ENCODE measurements at regions not wholly inside any gene's neighbourhood (a gene's known extent, or its start where the extent isn't known, plus 50 kb on each side); places are given as distances from the start of the nearest gene placed in this dataset.

- DNase-seq (ENCODE audit: low read depth, low spot score): no peak
- peaks cover under 1% of the 10 kb centered on the region for H3K9me3 Mint-ChIP-seq
- TF ChIP-seq CTCF (conservative IDR thresholded peaks at IDR 0.05): no peak
- H3K27ac Mint-ChIP-seq (ENCODE audit: unreplicated experiment): no peak overlapping the region
- H3K4me3 Mint-ChIP-seq: no peak overlapping the region
- H3K36me3 Mint-ChIP-seq (ENCODE audit: low read depth): no peaks in the 10 kb centered on the region
- H3K27me3 Mint-ChIP-seq (ENCODE audit: low read depth): no peaks in the 10 kb centered on the region
- no peaks in the 10 kb centered on the region for H3K4me1 Mint-ChIP-seq
Measured at GRCh38 chr5:158212917-158213316, 354.0 kb upstream of the CLINT1 start.

DNA sequence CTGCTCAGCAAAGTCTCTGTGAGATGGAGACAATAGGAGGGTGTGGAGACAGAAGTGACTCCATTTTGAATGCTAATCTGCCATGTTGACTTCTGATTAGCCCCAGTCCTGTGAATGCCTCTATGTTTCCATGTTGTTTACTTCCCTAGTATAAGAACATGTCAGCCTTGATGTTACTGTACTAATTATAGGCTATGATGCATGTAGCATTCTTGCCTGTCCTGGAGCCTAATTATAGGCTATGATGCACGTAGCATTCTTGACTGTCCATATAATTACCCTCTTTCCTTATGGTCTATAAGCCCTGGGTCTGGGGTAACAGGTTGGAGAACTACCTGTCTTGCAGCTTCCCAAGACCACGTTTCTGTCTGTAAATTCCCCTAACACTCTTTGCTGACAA lies 353.3 kb upstream of the CLINT1 start:
- H3K27me3 Mint-ChIP-seq (ENCODE audit: low read depth): no peaks in the 10 kb centered on the region
- H3K36me3 Mint-ChIP-seq (ENCODE audit: low read depth): no peaks in the 10 kb centered on the region
- H3K4me3 Mint-ChIP-seq: no peak overlapping the region
- no peak for DNase-seq (ENCODE audit: low read depth, low spot score)
- H3K4me1 Mint-ChIP-seq: no peaks in the 10 kb centered on the region
- H3K27ac Mint-ChIP-seq (ENCODE audit: unreplicated experiment): no peak overlapping the region
- TF ChIP-seq CTCF (conservative IDR thresholded peaks at IDR 0.05): no peak
- no peaks in the 10 kb centered on the region for H3K9me3 Mint-ChIP-seq

DNA sequence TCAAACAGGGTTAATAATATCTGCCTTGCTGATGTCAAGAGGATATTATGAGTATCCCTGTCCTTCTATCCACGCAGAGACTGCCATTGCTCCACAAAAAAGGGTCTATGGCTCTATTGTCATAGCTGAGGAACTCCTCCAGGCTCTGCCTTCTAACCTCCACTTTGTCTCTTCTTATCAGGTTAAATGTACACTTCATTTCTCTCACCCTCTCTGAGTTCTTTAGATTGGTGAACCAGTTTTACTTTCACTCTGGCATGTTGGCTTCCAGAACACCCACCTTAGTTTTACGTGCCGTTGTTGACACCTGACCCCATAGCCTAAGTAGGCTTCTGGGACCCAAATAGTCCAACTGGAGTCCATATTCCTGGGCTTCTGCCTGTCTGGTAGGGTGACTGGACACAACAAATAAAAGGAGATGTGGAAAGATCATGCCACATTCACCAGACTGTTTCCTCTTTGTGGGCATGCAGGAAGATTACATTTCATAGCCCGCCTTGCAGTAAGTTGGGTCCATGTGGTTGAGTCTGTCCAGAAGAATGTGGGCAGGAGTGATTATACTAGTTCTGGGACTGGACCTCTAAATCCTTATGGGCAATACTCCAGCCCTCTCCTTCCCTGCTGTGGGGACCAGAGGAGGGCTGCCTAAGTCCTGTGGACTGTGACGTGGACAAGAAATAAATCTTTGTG lies 350.4 kb upstream of the CLINT1 start:
- Mint-ChIP-seq H3K4me1 (no peaks in the 10 kb centered on the region), H3K4me3 (no peak overlapping the region), H3K27me3 (ENCODE audit: low read depth) (no peaks in the 10 kb centered on the region), H3K27ac (ENCODE audit: unreplicated experiment) (no peak overlapping the region), H3K9me3 (no peaks in the 10 kb centered on the region), H3K36me3 (ENCODE audit: low read depth) (no peaks in the 10 kb centered on the region)
- TF ChIP-seq CTCF (conservative IDR thresholded peaks at IDR 0.05): no peak
- DNase-seq (ENCODE audit: low read depth, low spot score): no peak

- TF ChIP-seq CTCF (conservative IDR thresholded peaks at IDR 0.05): no peak
- Mint-ChIP-seq H3K9me3 (no peaks in the 10 kb centered on the region), H3K36me3 (ENCODE audit: low read depth) (no peaks in the 10 kb centered on the region), H3K4me1 (no peaks in the 10 kb centered on the region), H3K4me3 (no peak overlapping the region), H3K27ac (ENCODE audit: unreplicated experiment) (no peak overlapping the region), H3K27me3 (ENCODE audit: low read depth) (no peaks in the 10 kb centered on the region)
- DNase-seq (ENCODE audit: low read depth, low spot score): no peak
Measured at GRCh38 chr5:158207733-158208132, 348.8 kb upstream of the CLINT1 start.

DNA sequence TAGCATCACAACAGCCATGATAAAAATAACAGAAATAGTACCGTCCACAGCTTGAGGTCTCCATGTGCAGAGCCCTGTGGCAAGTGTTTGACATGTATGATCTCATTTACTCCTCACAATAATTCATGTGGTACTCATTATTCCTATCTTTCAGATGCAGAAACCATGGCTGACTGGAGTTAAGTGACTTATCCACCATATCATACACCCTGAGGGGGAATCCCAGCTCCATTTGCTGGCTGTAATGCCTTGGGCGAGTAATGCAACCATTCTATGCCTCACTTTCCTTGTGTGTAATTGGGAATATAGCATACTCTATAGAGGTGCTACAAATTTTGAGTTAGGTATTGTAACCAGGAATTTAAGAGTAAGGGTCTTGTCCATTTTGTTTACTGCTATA lies 347.0 kb upstream of the CLINT1 start:
- Mint-ChIP-seq H3K36me3 (ENCODE audit: low read depth) (no peaks in the 10 kb centered on the region), H3K9me3 (no peaks in the 10 kb centered on the region), H3K4me3 (no peak overlapping the region), H3K27me3 (ENCODE audit: low read depth) (no peaks in the 10 kb centered on the region), H3K4me1 (no peaks in the 10 kb centered on the region), H3K27ac (ENCODE audit: unreplicated experiment) (no peak overlapping the region)
- DNase-seq (ENCODE audit: low read depth, low spot score): no peak
- TF ChIP-seq CTCF (conservative IDR thresholded peaks at IDR 0.05): no peak

Measured in neural crest cell (in vitro differentiated cells).